ENCODE measurements at regions not wholly inside any gene's neighbourhood (a gene's known extent, or its start where the extent isn't known, plus 50 kb on each side); places are given as distances from the start of the nearest gene placed in this dataset.

- 63 to 78% methylated on average over 5 to 6 of the region's 6 CpGs for WGBS, 2 donors (ENCODE audit: low coverage in 1 of 2)
- no peak overlapping the region for H3K4me3 ChIP-seq
- ATAC-seq: no peak
- H3K27me3 ChIP-seq: no peaks in the 10 kb centered on the region
- H3K27ac ChIP-seq: no peak overlapping the region
- H3K36me3 ChIP-seq: no peaks in the 10 kb centered on the region
- no peaks in the 10 kb centered on the region for H3K9me3 ChIP-seq
- TF ChIP-seq, protein P1, sequence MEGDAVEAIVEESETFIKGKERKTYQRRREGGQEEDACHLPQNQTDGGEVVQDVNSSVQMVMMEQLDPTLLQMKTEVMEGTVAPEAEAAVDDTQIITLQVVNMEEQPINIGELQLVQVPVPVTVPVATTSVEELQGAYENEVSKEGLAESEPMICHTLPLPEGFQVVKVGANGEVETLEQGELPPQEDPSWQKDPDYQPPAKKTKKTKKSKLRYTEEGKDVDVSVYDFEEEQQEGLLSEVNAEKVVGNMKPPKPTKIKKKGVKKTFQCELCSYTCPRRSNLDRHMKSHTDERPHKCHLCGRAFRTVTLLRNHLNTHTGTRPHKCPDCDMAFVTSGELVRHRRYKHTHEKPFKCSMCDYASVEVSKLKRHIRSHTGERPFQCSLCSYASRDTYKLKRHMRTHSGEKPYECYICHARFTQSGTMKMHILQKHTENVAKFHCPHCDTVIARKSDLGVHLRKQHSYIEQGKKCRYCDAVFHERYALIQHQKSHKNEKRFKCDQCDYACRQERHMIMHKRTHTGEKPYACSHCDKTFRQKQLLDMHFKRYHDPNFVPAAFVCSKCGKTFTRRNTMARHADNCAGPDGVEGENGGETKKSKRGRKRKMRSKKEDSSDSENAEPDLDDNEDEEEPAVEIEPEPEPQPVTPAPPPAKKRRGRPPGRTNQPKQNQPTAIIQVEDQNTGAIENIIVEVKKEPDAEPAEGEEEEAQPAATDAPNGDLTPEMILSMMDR (IDR thresholded peaks at IDR 0.05): no peak
- no peak for TF ChIP-seq POLR2A (IDR thresholded peaks at IDR 0.05)
- TF ChIP-seq EP300 (IDR thresholded peaks at IDR 0.05): no peak
- TF ChIP-seq POLR2AphosphoS5 (IDR thresholded peaks at IDR 0.05): no peak
- no peaks in the 10 kb centered on the region for H3K4me1 ChIP-seq
Measured at GRCh38 chr21:28592205-28592865, 400.3 kb downstream of the LTN1 start.

DNA sequence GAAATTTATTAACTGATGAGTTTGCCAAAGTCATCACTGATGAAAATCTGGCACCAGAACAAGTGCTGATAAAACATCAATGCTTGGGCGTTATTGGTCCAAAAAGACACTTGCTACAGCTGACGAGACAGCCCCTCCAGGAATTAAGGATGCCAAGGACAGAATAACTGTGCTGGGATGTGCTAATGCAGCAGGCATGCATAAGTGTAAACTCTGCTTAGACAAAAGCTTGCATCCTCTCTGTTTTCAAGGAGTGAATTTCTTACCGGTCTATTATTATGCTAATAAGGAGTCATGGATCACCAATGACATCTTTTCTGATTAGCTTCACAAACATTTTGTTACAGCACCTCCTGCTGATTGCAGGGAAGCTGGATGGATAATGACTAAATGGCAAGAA is 402.0 kb downstream of the LTN1 start:
- H3K9me3 ChIP-seq: no peaks in the 10 kb centered on the region
- ATAC-seq: no peak
- H3K27me3 ChIP-seq: no peaks in the 10 kb centered on the region
- no peaks in the 10 kb centered on the region for H3K4me1 ChIP-seq
- no peaks in the 10 kb centered on the region for H3K36me3 ChIP-seq
- WGBS, 2 donors (ENCODE audit: low coverage in 1 of 2): 55 to 76% methylated on average over 3 of the region's 3 CpGs
- H3K27ac ChIP-seq: no peak overlapping the region
- no peak overlapping the region for H3K4me3 ChIP-seq
- TF ChIP-seq POLR2A (IDR thresholded peaks at IDR 0.05) (no peak), EP300 (IDR thresholded peaks at IDR 0.05) (no peak), POLR2AphosphoS5 (IDR thresholded peaks at IDR 0.05) (no peak)
- TF ChIP-seq, protein P1 (IDR thresholded peaks at IDR 0.05): no peak

GRCh38 chr21:28590026-28590425 is 402.7 kb downstream of the LTN1 start:
- Histone ChIP-seq H3K9me3 (no peaks in the 10 kb centered on the region), H3K36me3 (no peaks in the 10 kb centered on the region), H3K27ac (no peak overlapping the region), H3K27me3 (no peaks in the 10 kb centered on the region), H3K4me3 (no peak overlapping the region), H3K4me1 (no peaks in the 10 kb centered on the region)
- no peak for ATAC-seq
- WGBS, 2 donors (ENCODE audit: low coverage in 1 of 2): 77 to 94% methylated on average over 2 of the region's 2 CpGs
- TF ChIP-seq POLR2A (IDR thresholded peaks at IDR 0.05) (no peak), POLR2AphosphoS5 (IDR thresholded peaks at IDR 0.05) (no peak), EP300 (IDR thresholded peaks at IDR 0.05) (no peak)
- TF ChIP-seq, protein P1 (IDR thresholded peaks at IDR 0.05): no peak

- no peak for ATAC-seq
- H3K36me3 ChIP-seq: no peaks in the 10 kb centered on the region
- no peak for TF ChIP-seq POLR2A (IDR thresholded peaks at IDR 0.05)
- no peak for TF ChIP-seq EP300 (IDR thresholded peaks at IDR 0.05)
- TF ChIP-seq POLR2AphosphoS5 (IDR thresholded peaks at IDR 0.05): no peak
- TF ChIP-seq, protein P1 (IDR thresholded peaks at IDR 0.05): no peak
- 92 to 100% methylated on average over 1 of the region's 1 CpG for WGBS, 2 donors (ENCODE audit: low coverage in 1 of 2)
- no peak overlapping the region for H3K27ac ChIP-seq
- no peak overlapping the region for H3K4me3 ChIP-seq
- no peaks in the 10 kb centered on the region for H3K27me3 ChIP-seq
- no peaks in the 10 kb centered on the region for H3K9me3 ChIP-seq
- no peaks in the 10 kb centered on the region for H3K4me1 ChIP-seq
Measured at GRCh38 chr21:28588997-28589396, 403.7 kb downstream of the LTN1 start.

GRCh38 chr21:28587748-28588147 is 404.9 kb downstream of the LTN1 start:
- no peaks in the 10 kb centered on the region for H3K9me3 ChIP-seq
- no peak overlapping the region for H3K4me3 ChIP-seq
- H3K27me3 ChIP-seq: no peaks in the 10 kb centered on the region
- WGBS, 2 donors (ENCODE audit: low coverage in 1 of 2): 0 to 67% methylated on average over 1 of the region's 1 CpG
- ATAC-seq: no peak
- H3K36me3 ChIP-seq: no peaks in the 10 kb centered on the region
- no peaks in the 10 kb centered on the region for H3K4me1 ChIP-seq
- no peak for TF ChIP-seq POLR2AphosphoS5 (IDR thresholded peaks at IDR 0.05)
- TF ChIP-seq POLR2A (IDR thresholded peaks at IDR 0.05): no peak
- TF ChIP-seq EP300 (IDR thresholded peaks at IDR 0.05): no peak
- TF ChIP-seq, protein P1 (IDR thresholded peaks at IDR 0.05): no peak
- no peak overlapping the region for H3K27ac ChIP-seq
